ENCODE measurements at regions not wholly inside any gene's neighbourhood (a gene's known extent, or its start where the extent isn't known, plus 50 kb on each side); places are given as distances from the start of the nearest gene placed in this dataset.

DNA sequence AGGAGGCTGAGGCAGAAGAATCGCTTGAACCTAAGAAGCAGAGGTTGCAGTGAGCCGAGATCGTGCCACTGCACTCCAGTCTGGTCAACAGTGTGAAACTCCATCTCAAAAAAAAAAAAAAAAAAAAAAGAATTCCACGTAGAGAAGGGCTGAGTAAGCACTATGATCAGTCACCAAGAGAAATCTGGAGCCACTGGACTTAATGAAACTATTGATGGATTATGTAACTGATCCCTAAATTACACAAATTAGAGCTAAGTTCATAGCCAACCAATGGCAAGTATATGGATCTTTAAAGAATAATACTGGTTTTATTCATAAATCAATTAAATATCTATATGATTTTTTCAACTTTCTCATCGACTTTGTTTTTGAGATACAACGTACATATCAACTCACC is 72.2 kb upstream of the ABLIM1 start:
- no peaks in the 10 kb centered on the region for H3K36me3 Mint-ChIP-seq (ENCODE audit: low read depth)
- no peaks in the 10 kb centered on the region for H3K4me1 Mint-ChIP-seq (ENCODE audit: low read depth)
- H3K4me3 Mint-ChIP-seq, result no peak overlapping the region
- ATAC-seq (no peak), DNase-seq (no peak)
- intact Hi-C loops (cut with micrococcal nuclease), result no loop called here
- H3K27ac Mint-ChIP-seq, result no peak overlapping the region
- peaks cover 1% of the 10 kb centered on the region for H3K9me3 Mint-ChIP-seq
- TF ChIP-seq CTCF (IDR thresholded peaks at IDR 0.05), result no peak
- H3K27me3 Mint-ChIP-seq, result peaks cover 1% of the 10 kb centered on the region
- POLR2A ChIA-PET, result no interaction called here
- CTCF ChIA-PET, result no interaction called here

GRCh38 chr10:114732931-114733330 is 74.9 kb upstream of the ABLIM1 start:
- intact Hi-C loops (cut with micrococcal nuclease), result no loop called here
- no peak for DNase-seq
- ChIA-PET CTCF (no interaction called here), POLR2A (no interaction called here)
- no peak for ATAC-seq
- H3K4me1 Mint-ChIP-seq (ENCODE audit: low read depth), result no peaks in the 10 kb centered on the region
- peaks cover 1% of the 10 kb centered on the region for H3K27me3 Mint-ChIP-seq
- no peak for TF ChIP-seq CTCF (IDR thresholded peaks at IDR 0.05)
- H3K9me3 Mint-ChIP-seq, result peaks cover 1% of the 10 kb centered on the region
- no peak overlapping the region for H3K27ac Mint-ChIP-seq
- no peaks in the 10 kb centered on the region for H3K36me3 Mint-ChIP-seq (ENCODE audit: low read depth)
- H3K4me3 Mint-ChIP-seq, result no peak overlapping the region

DNA sequence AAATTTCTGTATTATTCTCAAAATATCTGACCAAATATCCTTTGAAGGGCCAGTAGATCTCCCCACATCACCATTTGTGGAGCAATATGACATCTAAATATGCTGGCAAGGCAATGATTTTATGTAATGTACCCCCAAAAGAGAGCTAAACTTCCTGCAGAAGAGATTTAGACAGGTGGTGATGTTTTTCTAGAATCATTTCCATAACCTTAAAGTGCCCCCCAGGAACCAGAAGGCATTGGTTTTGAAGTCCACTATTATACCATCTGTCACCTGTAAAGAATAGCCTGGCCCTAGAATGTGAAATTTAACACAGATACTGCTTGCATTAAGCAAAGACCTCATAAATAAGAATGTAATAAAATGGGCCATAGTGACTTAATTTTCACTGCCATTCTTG is 77.9 kb upstream of the ABLIM1 start:
- CTCF ChIA-PET, result no interaction called here
- ATAC-seq (no peak), DNase-seq (no peak)
- H3K4me3 Mint-ChIP-seq, result no peak overlapping the region
- intact Hi-C loops (cut with micrococcal nuclease), result no loop called here
- H3K27me3 Mint-ChIP-seq, result peaks cover 5% of the 10 kb centered on the region
- H3K9me3 Mint-ChIP-seq, result no peaks in the 10 kb centered on the region
- H3K27ac Mint-ChIP-seq, result no peak overlapping the region
- no peaks in the 10 kb centered on the region for H3K4me1 Mint-ChIP-seq (ENCODE audit: low read depth)
- POLR2A ChIA-PET, result no interaction called here
- H3K36me3 Mint-ChIP-seq (ENCODE audit: low read depth), result no peaks in the 10 kb centered on the region
- no peak for TF ChIP-seq CTCF (IDR thresholded peaks at IDR 0.05)

DNA sequence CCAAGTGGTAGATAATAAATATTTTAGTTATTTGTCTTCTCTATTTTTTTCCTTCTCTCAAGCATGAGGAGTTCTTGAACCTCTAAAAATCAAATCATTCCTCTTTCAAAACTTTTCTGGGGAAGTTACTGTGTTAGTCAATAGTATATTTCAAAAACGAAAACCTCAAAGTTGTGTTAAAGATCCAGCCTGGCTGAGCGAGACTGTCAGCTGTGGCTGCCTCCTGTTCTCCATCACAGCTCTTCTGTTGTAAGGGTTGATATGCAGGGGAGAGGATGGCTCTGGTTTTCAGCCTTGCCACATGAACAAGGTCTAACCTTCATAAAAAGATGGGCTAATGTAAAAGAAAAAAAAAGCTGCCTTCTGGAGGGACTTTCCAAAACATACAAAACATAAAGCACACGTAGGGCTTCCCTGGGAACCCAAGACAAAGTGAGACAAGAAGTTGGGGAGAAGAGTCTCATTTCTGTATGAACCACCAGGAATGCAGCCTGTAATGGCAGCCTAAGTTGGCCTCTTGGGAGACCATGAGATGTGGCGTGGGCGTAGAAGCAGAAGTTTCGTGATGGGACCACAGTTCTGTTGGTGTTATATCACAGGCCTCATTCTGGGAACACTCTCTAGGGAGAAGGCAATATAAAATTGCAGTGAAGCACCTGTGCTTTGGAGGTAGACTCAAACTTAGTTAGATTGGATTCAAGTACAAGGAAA is 77.9 kb upstream of the FHIP2A start:
- POLR2A ChIA-PET, result no interaction called here
- no peak overlapping the region for H3K27ac Mint-ChIP-seq
- no peaks in the 10 kb centered on the region for H3K4me1 Mint-ChIP-seq (ENCODE audit: low read depth)
- H3K9me3 Mint-ChIP-seq, result no peaks in the 10 kb centered on the region
- no peak overlapping the region for H3K4me3 Mint-ChIP-seq
- intact Hi-C loops (cut with micrococcal nuclease), result no loop called here
- TF ChIP-seq CTCF (IDR thresholded peaks at IDR 0.05), result no peak
- no peaks in the 10 kb centered on the region for H3K36me3 Mint-ChIP-seq (ENCODE audit: low read depth)
- DNase-seq (no peak), ATAC-seq (no peak)
- CTCF ChIA-PET, result no interaction called here
- peaks cover 6% of the 10 kb centered on the region for H3K27me3 Mint-ChIP-seq

GRCh38 chr10:114746531-114746930 is 75.0 kb upstream of the FHIP2A start:
- Mint-ChIP-seq H3K4me3 (no peak overlapping the region), H3K36me3 (ENCODE audit: low read depth) (no peaks in the 10 kb centered on the region), H3K4me1 (ENCODE audit: low read depth) (no peaks in the 10 kb centered on the region), H3K27me3 (peaks cover 10% of the 10 kb centered on the region), H3K9me3 (no peaks in the 10 kb centered on the region), H3K27ac (no peak overlapping the region)
- no peak for TF ChIP-seq CTCF (IDR thresholded peaks at IDR 0.05)
- ATAC-seq, result no peak
- CTCF ChIA-PET, result interaction anchor here (1.1 kb wide), 1 partner anchor 39 kb away, joined by 4 read pairs; no protein-coding TSS in a partner anchor
- POLR2A ChIA-PET, result no interaction called here
- intact Hi-C loops (cut with micrococcal nuclease), result no loop called here
- no peak for DNase-seq

Data from activated CD8-positive, alpha-beta T cell treated with anti-CD3 and anti-CD28 coated beads for 36 hours (primary cell).